ENCODE measurements at regions not wholly inside any gene's neighbourhood (a gene's known extent, or its start where the extent isn't known, plus 50 kb on each side); places are given as distances from the start of the nearest gene placed in this dataset.

DNA sequence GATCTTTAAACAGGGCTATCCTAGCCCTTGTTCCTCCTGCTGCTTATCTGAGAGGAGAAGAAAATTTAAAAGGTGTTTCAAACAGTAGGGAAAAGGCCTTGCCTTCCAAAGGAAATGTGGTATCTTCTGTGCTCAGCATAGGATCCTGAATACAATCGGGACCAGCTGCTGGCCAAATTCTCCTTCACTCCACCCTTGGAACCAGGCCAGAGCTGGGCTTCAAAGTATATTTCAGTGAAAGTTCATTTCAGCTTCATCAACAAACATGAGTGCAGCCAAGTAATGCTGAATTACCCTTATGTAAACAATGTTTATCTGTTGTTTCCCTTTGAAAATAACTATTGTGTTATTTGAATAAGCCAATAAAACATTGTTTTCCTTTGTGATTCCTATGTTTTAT is 146.5 kb upstream of the MEOX2 start:
- no peak for TF ChIP-seq CTCF (IDR thresholded peaks at IDR 0.05; ENCODE audit: borderline replicate concordance, extremely low read depth, insufficient read depth)
- DNase-seq = peak in 3 of 5 donors; percentile 10 to 64 (median 35)
- H3K27me3 ChIP-seq (ENCODE audit: control insufficient read depth, insufficient read depth, low read length) = no peaks in the 10 kb centered on the region
- no peak overlapping the region for H3K4me3 ChIP-seq (ENCODE audit: low read length in 3 of 3)
- no peak for FAIRE-seq
- no peaks in the 10 kb centered on the region for H3K36me3 ChIP-seq (ENCODE audit: control insufficient read depth in 2 of 3, insufficient read depth in 3 of 3, low read length in 3 of 3)
- H3K9me3 ChIP-seq (ENCODE audit: control insufficient read depth in 2 of 3, insufficient read depth in 1 of 3, low read length in 3 of 3) = no peaks in the 10 kb centered on the region
- H3K4me1 ChIP-seq (ENCODE audit: control insufficient read depth in 2 of 3, insufficient read depth in 2 of 3, low read depth in 1 of 3, low read length in 3 of 3) = no peaks in the 10 kb centered on the region
- H3K9ac ChIP-seq (ENCODE audit: low read length in 3 of 3) = no peak overlapping the region
- H3K27ac ChIP-seq (ENCODE audit: low read depth in 2 of 2, low read length in 2 of 2) = no peak overlapping the region
- intact Hi-C loops (cut with DNase I) = no loop called here

- intact Hi-C loops (cut with DNase I) = no loop called here
- Histone ChIP-seq H3K4me3 (ENCODE audit: low read length in 3 of 3) (no peak overlapping the region), H3K27me3 (ENCODE audit: control insufficient read depth, insufficient read depth, low read length) (no peaks in the 10 kb centered on the region), H3K9ac (ENCODE audit: low read length in 3 of 3) (no peak overlapping the region), H3K27ac (ENCODE audit: low read depth in 2 of 2, low read length in 2 of 2) (no peak overlapping the region), H3K4me1 (ENCODE audit: control insufficient read depth in 2 of 3, insufficient read depth in 2 of 3, low read depth in 1 of 3, low read length in 3 of 3) (no peaks in the 10 kb centered on the region), H3K36me3 (ENCODE audit: control insufficient read depth in 2 of 3, insufficient read depth in 3 of 3, low read length in 3 of 3) (no peaks in the 10 kb centered on the region), H3K9me3 (ENCODE audit: control insufficient read depth in 2 of 3, insufficient read depth in 1 of 3, low read length in 3 of 3) (no peaks in the 10 kb centered on the region)
- DNase-seq (no peak), FAIRE-seq (no peak)
- TF ChIP-seq CTCF (IDR thresholded peaks at IDR 0.05; ENCODE audit: borderline replicate concordance, extremely low read depth, insufficient read depth) = no peak
Measured at GRCh38 chr7:15831606-15832005, 145.1 kb upstream of the MEOX2 start.

- Histone ChIP-seq H3K9ac (ENCODE audit: low read length in 3 of 3) (no peak overlapping the region), H3K4me3 (ENCODE audit: low read length in 3 of 3) (no peak overlapping the region), H3K36me3 (ENCODE audit: control insufficient read depth in 2 of 3, insufficient read depth in 3 of 3, low read length in 3 of 3) (no peaks in the 10 kb centered on the region), H3K27ac (ENCODE audit: low read depth in 2 of 2, low read length in 2 of 2) (no peak overlapping the region), H3K9me3 (ENCODE audit: control insufficient read depth in 2 of 3, insufficient read depth in 1 of 3, low read length in 3 of 3) (no peaks in the 10 kb centered on the region), H3K4me1 (ENCODE audit: control insufficient read depth in 2 of 3, insufficient read depth in 2 of 3, low read depth in 1 of 3, low read length in 3 of 3) (no peaks in the 10 kb centered on the region), H3K27me3 (ENCODE audit: control insufficient read depth, insufficient read depth, low read length) (no peaks in the 10 kb centered on the region)
- DNase-seq = no peak
- FAIRE-seq = no peak
- intact Hi-C loops (cut with DNase I) = no loop called here
- no peak for TF ChIP-seq CTCF (IDR thresholded peaks at IDR 0.05; ENCODE audit: borderline replicate concordance, extremely low read depth, insufficient read depth)
Measured at GRCh38 chr7:15829691-15830090, 143.2 kb upstream of the MEOX2 start.

- Histone ChIP-seq H3K27ac (ENCODE audit: low read depth in 2 of 2, low read length in 2 of 2) (no peak overlapping the region), H3K36me3 (ENCODE audit: control insufficient read depth in 2 of 3, insufficient read depth in 3 of 3, low read length in 3 of 3) (no peaks in the 10 kb centered on the region), H3K9me3 (ENCODE audit: control insufficient read depth in 2 of 3, insufficient read depth in 1 of 3, low read length in 3 of 3) (no peaks in the 10 kb centered on the region), H3K4me3 (ENCODE audit: low read length in 3 of 3) (no peak overlapping the region), H3K27me3 (ENCODE audit: control insufficient read depth, insufficient read depth, low read length) (no peaks in the 10 kb centered on the region), H3K4me1 (ENCODE audit: control insufficient read depth in 2 of 3, insufficient read depth in 2 of 3, low read depth in 1 of 3, low read length in 3 of 3) (no peaks in the 10 kb centered on the region), H3K9ac (ENCODE audit: low read length in 3 of 3) (no peak overlapping the region)
- no peak for FAIRE-seq
- DNase-seq = no peak
- intact Hi-C loops (cut with DNase I) = no loop called here
- no peak for TF ChIP-seq CTCF (IDR thresholded peaks at IDR 0.05; ENCODE audit: borderline replicate concordance, extremely low read depth, insufficient read depth)
Measured at GRCh38 chr7:15828881-15829280, 142.4 kb upstream of the MEOX2 start.

Data from kidney (tissue), 13 donors.